ENCODE measurements at regions not wholly inside any gene's neighbourhood (a gene's known extent, or its start where the extent isn't known, plus 50 kb on each side); places are given as distances from the start of the nearest gene placed in this dataset.
A peak's percentile ranks its signal among the peaks of the same experiment; 100 is the strongest.
"Not testable (repeated sequence)": the region's sequence is repeated elsewhere in the genome, so short reads cannot be mapped to it uniquely, and the experiment has no call there.

DNA sequence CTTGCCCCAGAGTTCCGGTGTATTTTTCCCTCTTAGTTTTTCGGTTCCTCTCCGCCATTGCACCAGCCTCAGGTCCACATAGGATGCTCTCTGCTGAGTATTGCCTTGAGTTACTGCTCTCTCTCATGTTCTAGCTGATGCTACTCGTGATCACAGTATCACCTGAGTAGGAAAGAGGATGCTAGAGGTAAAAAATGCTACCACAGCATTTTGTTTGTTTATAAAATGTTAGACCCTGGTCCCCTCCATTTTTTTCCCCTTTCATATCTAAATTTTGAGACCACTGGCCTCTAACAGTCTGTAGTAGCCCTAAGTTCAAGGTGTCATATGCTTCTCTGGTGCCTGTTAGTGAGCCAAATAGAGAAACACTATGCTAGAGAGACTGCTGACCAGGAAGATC is 175.5 kb downstream of the OR2B2 start:
- DNase-seq (ENCODE audit: low spot score): no peak

DNA sequence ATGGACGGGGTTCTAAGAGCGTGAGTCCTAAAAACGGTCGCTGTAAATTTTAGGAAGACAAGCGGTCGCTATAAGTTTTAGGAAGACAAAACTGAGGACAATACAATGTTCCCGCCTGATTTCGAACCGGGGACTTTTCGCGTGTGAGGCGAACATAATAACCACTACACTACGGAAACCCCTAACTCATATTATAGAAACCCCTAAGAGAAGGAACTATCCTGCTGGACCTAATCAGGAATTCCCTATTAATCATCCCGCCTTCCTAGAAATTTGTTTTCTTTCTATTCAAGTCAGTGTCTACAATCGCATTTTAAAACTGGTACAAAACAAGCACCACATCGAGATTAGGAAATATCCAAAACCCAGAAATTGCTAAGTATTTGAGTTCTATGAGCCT is 183.8 kb downstream of the OR2B2 start:
- no peak for DNase-seq (ENCODE audit: low spot score)

DNA sequence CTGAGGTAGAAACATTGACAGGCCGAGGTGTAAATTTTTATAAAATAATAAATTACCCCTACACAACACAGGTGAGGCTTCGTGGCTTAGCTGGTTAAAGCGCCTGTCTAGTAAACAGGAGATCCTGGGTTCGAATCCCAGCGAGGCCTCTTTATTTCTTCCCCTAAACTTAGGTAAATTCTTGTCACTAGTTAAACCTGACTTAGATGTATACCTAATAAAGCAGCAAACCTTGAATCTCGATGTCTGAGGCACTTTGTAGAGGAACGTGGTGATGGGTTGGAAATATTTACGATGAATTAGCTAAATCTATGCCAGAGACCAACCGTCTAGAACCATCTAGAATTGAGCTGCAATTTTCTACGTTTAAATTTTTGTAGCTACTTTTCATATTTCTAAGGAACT is 185.6 kb downstream of the OR2B2 start:
- no peak for DNase-seq (ENCODE audit: low spot score)

DNA sequence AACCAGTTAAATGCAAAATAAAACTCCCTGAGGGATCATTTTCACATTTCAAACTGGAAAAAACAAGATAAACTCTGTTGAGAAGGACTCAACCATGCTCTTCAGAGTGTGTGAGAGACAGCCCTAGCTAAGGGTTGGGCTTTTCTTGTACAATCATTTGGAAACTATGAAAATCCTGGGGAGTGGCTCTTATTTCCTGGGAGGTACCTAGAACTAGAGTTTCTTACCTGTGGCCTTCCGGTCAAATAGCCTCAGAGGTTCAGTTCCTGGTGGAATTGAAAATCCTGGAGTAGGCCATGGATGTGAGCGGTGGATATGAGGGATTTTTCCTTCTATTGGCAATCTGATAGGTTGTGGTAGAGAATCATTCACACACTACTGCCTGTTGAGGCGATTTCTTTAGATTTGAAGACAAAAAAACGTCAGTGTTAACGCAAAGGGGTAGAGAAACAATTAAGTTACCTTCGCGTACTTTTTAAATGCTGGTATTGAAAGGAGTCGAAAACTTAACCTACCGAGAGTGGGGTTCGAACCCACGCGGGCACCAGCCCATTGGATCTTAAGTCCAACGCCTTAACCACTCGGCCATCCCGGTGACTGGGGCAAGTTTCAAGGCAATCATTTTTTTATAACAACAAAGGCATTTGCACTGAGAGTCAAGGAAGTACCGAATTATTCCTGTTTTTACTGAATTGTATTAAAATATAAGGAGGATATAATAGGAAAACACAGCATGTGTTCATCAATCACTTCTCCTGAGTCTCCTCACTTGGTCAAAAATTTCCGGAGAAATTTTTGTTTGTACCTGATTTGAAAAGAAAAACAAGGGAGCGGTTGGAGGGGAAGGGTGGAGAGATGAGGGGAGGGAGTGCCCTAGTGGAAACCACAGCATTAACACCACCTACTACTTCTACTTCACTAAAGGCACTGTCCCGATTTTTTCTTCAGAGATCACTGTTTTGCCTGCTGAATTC is 191.3 kb downstream of the OR2B2 start:
- no peak for DNase-seq (ENCODE audit: low spot score)

GRCh38 chr6:27719039-27719438 is 193.2 kb downstream of the OR2B2 start:
- DNase-seq (ENCODE audit: low spot score): not testable (repeated sequence)

- DNase-seq (ENCODE audit: low spot score): no peak
Measured at GRCh38 chr6:27706431-27706830, 205.8 kb downstream of the OR2B2 start.

DNA sequence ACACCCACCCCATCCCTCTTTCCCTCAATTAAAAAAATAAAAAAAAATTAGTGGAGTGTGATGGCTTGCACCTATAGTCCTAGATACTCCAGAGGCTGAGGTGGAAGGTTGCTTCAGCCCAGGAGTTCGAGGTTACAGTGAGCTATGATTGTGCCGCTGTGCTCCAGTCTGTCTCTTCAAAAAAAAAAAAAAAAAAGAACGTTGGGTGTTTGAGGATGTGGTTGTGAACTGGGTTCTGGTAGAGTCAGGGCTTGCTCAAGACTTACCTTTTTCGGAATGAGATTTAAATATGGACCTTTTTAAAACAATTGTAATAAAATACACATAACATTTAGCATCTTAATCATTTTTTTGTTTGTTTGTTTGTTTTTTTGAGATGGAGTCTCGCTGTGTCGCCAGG is 211.9 kb downstream of the OR2B2 start:
- DNase-seq (ENCODE audit: low spot score): no peak

DNA sequence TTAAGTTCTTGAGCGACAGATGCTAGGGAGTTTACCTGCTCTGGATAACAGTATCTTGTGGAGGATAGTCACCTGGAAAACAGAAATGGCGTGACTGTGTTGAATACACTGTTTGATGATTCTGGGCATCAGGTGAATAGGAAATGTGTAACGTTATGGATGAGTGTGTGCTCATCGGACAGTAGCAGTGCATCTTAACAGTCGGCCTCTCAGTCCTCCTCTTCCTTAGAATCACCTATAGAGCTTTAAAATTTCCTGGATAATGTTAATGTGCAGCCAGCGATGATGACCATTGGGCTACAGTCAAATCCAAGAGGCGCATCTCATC is 217.7 kb downstream of the OR2B2 start:
- no peak for DNase-seq (ENCODE audit: low spot score)

- DNase-seq (ENCODE audit: low spot score): peak; percentile 60
Measured at GRCh38 chr6:27693766-27694546, 218.2 kb downstream of the OR2B2 start.

DNA sequence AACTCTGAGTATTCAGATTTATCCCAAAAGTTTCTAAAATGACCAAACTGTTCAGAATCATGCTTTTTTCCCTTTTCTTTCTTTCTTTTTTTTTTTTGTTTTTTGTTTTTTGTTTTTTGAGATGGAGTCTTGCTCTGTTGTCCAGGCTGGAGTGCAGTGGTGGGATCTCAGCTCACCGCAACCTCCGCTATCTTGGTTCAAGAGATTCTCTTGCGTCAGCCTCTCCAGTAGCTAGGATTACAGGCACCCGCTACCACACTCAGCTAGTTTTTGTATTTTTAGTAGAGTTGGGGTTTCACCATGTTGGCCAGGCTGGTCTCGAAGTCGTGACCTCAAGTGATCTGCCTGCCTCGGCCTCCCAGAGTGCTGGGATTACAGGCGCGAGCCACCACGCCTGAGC is 219.2 kb upstream of the ZNF184 start:
- not testable (repeated sequence) for DNase-seq (ENCODE audit: low spot score)

DNA sequence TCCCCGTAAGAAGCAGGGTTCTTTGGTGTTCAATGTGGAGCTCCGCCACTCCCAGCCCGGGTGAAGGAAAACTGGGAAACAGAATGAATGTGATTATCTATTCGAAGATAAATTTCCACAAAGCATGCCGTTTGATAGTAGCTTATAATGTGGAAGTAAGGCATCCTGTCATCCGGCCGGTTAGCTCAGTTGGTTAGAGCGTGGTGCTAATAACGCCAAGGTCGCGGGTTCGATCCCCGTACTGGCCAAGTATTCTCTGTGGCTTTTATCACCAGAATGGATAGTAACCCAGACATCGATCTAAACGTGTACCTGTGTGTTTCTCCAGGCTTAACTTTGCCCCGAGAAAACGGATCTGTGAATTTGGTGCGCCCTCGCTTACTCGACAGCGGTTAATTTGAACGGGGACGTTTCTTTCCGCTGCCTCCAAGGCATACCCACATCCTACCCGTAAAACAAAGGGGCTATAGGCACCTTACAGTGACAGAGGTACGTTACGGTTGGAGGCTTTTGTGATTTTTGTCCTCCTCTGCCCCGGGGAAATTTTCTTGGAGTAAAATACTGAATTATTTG is 215.2 kb upstream of the ZNF184 start:
- DNase-seq (ENCODE audit: low spot score): peak; percentile 55

GRCh38 chr6:27687154-27688013 is 214.5 kb upstream of the ZNF184 start:
- DNase-seq (ENCODE audit: low spot score): peak; percentile 73

DNA sequence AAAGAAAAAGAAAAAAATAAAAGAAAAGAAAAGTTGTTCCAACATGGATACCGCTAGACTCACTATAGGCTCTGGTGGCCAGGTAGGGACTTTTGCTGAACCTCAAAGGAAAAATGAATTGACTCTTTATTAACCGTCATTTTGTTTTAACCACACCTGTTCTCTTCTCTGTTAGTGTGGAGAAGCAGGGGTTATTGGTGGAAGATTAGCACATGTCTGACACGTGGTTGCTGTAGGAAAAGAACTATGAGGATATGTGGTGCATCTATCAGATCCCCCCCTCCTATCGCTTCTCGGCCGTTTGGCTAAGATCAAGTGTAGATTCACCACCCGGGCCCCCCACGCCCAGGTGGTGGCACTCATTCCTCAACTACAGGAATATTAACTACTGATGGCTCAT is 212.4 kb upstream of the ZNF184 start:
- DNase-seq (ENCODE audit: low spot score): no peak

DNA sequence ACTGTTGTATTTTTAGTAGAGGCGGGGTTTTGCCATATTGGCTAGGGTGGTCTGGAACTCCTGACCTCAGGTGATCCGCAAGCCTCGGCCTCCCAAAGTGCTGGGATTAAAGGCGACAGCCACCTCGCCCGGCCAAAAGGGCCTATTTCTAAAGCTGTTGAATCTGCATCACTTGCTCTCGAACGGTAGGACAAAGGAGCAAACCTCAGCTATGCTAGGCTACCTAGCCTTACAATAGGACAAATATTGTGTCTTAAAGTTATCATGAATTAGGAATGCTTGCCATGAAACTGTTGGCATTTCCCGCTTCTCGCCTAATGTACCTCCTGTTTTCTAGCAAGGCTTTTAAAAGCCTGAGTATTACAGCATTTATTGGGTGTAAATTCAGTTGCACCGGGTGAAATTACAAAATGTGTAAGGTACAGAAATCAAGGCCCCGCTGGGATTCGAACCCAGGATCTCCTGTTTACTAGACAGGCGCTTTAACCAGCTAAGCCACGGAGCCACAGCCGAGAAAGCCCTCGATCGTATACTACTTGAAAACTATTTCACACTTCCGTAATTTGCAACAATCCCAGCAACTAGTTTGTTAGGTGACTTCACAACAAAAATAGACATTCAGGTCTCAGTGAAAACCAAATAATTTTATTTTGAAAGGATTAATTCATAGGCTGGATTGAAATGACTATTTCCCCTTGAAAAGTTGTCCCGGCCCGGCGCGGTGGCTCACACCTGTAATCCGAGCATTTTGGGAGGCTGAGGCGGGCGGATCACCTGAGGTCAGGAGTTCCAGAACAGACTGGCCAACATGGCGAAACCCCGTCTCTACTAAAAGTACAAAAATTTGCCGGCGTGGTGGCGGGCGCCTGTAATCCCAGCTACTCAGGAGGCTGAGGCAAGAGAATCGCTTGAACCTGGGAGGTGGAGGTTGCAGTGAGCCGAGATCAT is 211.6 kb upstream of the ZNF184 start:
- no peak for DNase-seq (ENCODE audit: low spot score)

DNA sequence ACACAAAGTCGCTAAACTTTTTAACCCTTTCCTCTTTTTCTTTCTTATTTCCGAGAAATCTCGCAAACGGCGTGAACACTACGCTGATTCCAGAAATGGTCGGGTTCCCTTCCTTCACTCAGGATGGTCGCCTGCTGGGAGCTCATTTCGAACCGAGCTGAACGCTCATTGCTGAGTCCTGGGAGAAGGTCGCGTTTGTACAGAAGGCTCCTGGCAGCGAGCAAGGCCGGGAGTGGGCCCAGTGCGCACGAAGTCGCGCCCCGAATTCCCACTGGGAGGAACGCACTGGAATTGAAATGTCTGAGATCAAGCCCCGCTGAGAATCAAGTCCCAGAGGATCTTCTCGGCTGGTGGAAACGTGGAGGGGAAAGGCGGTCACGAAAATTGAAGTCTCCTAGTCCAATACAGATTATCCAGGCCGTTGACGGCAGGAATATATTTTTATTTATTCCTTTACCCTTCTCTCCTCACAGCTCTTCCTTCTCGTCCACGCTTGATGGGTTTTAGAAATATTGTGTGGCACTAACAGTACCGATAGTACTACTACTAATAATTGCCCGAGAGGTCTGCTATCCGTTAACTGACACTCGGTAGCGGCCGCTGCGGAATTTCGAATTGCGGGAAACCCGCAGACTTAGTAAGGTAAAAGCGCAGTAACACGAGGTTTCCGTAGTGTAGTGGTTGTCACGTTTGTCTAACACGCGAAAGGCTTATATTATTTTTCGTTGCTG is 207.2 kb upstream of the ZNF184 start:
- no peak for DNase-seq (ENCODE audit: low spot score)

GRCh38 chr6:27679308-27679963 is 206.5 kb upstream of the ZNF184 start:
- DNase-seq (ENCODE audit: low spot score): no peak

DNA sequence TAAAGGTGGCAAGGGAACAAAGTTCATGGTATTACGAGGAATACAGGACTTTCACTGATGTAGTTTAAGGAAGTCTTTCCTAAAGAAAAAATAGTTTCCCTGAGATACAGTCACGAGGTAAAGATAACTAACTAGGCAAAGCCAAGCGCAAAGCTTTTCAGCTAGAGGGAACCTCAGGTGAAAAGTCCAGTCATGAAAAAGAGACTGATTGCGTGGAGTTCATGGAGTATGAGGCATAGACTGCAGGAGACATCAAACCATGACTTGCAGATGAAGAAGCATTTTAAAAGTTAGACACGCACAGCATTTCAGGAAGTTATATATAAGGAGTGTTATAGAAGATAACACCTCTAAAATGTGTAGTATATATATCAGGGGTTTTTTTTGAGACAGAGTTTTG is 205.6 kb upstream of the ZNF184 start:
- no peak for DNase-seq (ENCODE audit: low spot score)

GRCh38 chr6:27674882-27675281 is 202.0 kb upstream of the ZNF184 start:
- no peak for DNase-seq (ENCODE audit: low spot score)

- no peak for DNase-seq (ENCODE audit: low spot score)
Measured at GRCh38 chr6:27672113-27672799, 199.4 kb upstream of the ZNF184 start.

Measured in germinal center (tissue), 1 donor.